PC-3 (cell line): ENCODE measurements at regions not wholly inside any gene's neighbourhood (a gene's known extent, or its start where the extent isn't known, plus 50 kb on each side); places are given as distances from the start of the nearest gene placed in this dataset.

Experiments used
- ATAC-seq: fragments of 200-7000 bp; cut with Tn5 transposase; 2 replicates; pipeline ENCODE4 v1.9.1; 2020; ENCODE audit warnings: mild to moderate bottlenecking, moderate library complexity
- BruUV-seq: library from RNA; stranded (reverse); fragments of 400-500 nt; replicated peaks from 2 replicates; lab custom pipeline; 2021; lab: Mats Ljungman, UMichigan
- CTCF ChIA-PET: fragments of 300-600 bp; sonication (Branson Sonifier 250); formaldehyde crosslinking; loops from one replicate; lab custom pipeline; 2022; ENCODE audit warnings: antibody characterized with exemption; lab: Charles Lee
- POLR2A ChIA-PET: fragments of 300-600 bp; sonication (Branson Sonifier 250); formaldehyde crosslinking; loops from one replicate; lab custom pipeline; 2022; ENCODE audit warnings: antibody characterized with exemption; ENCODE audit not compliant: unreplicated experiment; lab: Charles Lee
- DNase-seq: peaks from one replicate; pipeline ENCODE4 v3.0.0-alpha.2; 2015
- H2AFZ ChIP-seq: fragments of 300-600 bp; sonication (generic); 2 replicates; pipeline ENCODE4 v1.6.0; 2016; ENCODE audit warnings: antibody characterized with exemption, low read length
- H3F3A ChIP-seq: fragments of 300-600 bp; sonication (generic); one replicate; pipeline ENCODE4 v1.6.0; 2017; ENCODE audit warnings: antibody characterized with exemption, low read length, control low read depth, mild to moderate bottlenecking; ENCODE audit not compliant: unreplicated experiment
- H3K27ac ChIP-seq: fragments of 300-600 bp; sonication (generic); 2 replicates; pipeline ENCODE4 v1.5.1; 2016; ENCODE audit warnings: mild to moderate bottlenecking, low read length
- H3K27me3 ChIP-seq: fragments of 300-600 bp; sonication (generic); 2 replicates; pipeline ENCODE4 v1.6.1; 2016; ENCODE audit warnings: low read length, mixed read lengths
- H3K36me3 ChIP-seq: fragments of 300-600 bp; sonication (generic); 2 replicates; pipeline ENCODE4 v1.6.1; 2016; ENCODE audit warnings: low read depth, mixed run types, low read length, mixed read lengths
- H3K4me1 ChIP-seq: fragments of 300-600 bp; sonication (generic); 2 replicates; pipeline ENCODE4 v1.5.1; 2016; ENCODE audit warnings: low read length; ENCODE audit not compliant: insufficient read depth
- H3K4me2 ChIP-seq: fragments of 300-600 bp; sonication (generic); 2 replicates; pipeline ENCODE4 v1.6.0; 2016; ENCODE audit warnings: low read length
- H3K4me3 ChIP-seq: fragments of 300-600 bp; sonication (generic); 2 replicates; pipeline ENCODE4 v1.5.1; 2016; ENCODE audit warnings: mild to moderate bottlenecking, low read length, mixed read lengths
- H3K79me2 ChIP-seq: fragments of 300-600 bp; sonication (generic); 2 replicates; pipeline ENCODE4 v1.6.1; 2017; ENCODE audit warnings: low read length, mixed read lengths
- H3K9ac ChIP-seq: fragments of 300-600 bp; sonication (generic); 2 replicates; pipeline ENCODE4 v1.6.0; 2016; ENCODE audit warnings: mild to moderate bottlenecking, low read length
- H3K9me2 ChIP-seq: fragments of 300-600 bp; sonication (generic); replicated peaks from 2 replicates; pipeline ENCODE4 v1.6.1; 2016; ENCODE audit warnings: mixed run types, low read length, mixed read lengths
- H3K9me3 ChIP-seq: fragments of 300-600 bp; sonication (generic); 2 replicates; pipeline ENCODE4 v1.6.1; 2016; ENCODE audit warnings: low read length, mixed read lengths
- H4K20me1 ChIP-seq: fragments of 300-600 bp; sonication (generic); 2 replicates; pipeline ENCODE4 v1.6.1; 2016; ENCODE audit warnings: low read length, mixed read lengths
- CTCF ChIP-seq: fragments of 300-600 bp; sonication (generic); conservative IDR thresholded peaks from 2 replicates; pipeline ENCODE4 v1.5.1; 2017; ENCODE audit warnings: antibody characterized with exemption, low read depth, mild to moderate bottlenecking, low read length
- EZH2 ChIP-seq: fragments of 300-600 bp; sonication (generic); IDR thresholded peaks from one replicate; pipeline ENCODE4 v1.6.1; 2017; ENCODE audit warnings: antibody characterized with exemption, mild to moderate bottlenecking, low read length; ENCODE audit not compliant: unreplicated experiment
- EZH2phosphoT487 ChIP-seq: fragments of 300-600 bp; sonication (generic); IDR thresholded peaks from 2 replicates; pipeline ENCODE4 v1.6.1; 2018; ENCODE audit warnings: mild to moderate bottlenecking, antibody characterized with exemption, low read length, borderline replicate concordance
- intact Hi-C: fragments of 100-400 bp; cut with micrococcal nuclease; formaldehyde crosslinking; loops from 2 replicates; pipeline ENCODE4 v1.9.0; 2023

- Histone ChIP-seq H3K27me3 (no peaks in the 10 kb centered on the region), H3K9me3 (no peaks in the 10 kb centered on the region), H3K36me3 (no peaks in the 10 kb centered on the region), H3F3A (no peaks in the 10 kb centered on the region), H3K4me2 (no peak overlapping the region), H3K27ac (no peak overlapping the region), H3K79me2 (no peaks in the 10 kb centered on the region), H3K9me2 (no peaks in the 10 kb centered on the region), H4K20me1 (no peaks in the 10 kb centered on the region), H3K4me1 (0 out of 2 replicates have a peak, but pooled peaks cover 3% of the 10 kb centered on the region), H3K4me3 (no peak overlapping the region), H2AFZ (no peak overlapping the region), H3K9ac (no peak overlapping the region)
- TF ChIP-seq CTCF (no peak), EZH2phosphoT487 (no peak), EZH2 (no peak)
- ATAC-seq, result no peak
- POLR2A ChIA-PET, result no interaction called here
- DNase-seq, result no peak
- intact Hi-C loops, result no loop called here
- BruUV-seq, result no TSS peak
- CTCF ChIA-PET, result no interaction called here
Measured at GRCh38 chr14:38134416-38135030, 73.2 kb upstream of the SSTR1 start.

DNA sequence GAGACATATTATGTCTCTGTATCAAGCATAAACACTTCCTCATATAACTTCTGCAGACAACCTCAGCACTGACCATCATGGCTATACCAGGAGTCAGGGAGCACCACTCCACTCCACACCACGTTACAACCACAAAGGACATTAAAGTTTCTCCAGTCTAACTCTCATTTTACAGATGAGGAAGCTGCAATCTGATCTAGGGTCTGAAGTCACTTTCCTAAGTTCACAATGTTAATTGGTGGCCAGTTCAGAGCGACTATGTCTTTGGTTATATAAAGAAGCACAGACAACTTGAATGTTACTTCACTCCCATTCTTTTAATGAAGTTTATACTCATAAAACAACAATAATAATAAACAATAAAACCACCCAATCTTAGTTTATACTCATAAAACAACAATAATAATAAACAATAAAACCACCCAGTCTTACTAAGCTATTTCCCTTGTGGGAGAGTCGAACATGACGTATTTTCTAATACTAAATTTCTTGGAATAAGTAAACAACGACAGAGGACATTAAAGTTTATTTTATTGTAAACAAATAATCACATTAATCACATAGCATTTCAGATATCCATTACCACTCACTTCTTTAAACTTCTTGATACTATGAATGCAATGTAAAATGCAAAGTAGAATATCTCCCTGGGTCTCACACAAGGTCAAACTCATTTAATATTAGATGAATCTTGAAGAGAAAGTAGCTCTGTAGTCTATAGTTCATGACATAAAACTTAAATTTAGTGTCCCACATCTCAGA is 72.4 kb upstream of the SSTR1 start:
- Histone ChIP-seq H2AFZ (no peak overlapping the region), H3K27me3 (no peaks in the 10 kb centered on the region), H3K9me3 (no peaks in the 10 kb centered on the region), H3K4me3 (no peak overlapping the region), H3F3A (no peaks in the 10 kb centered on the region), H3K36me3 (no peaks in the 10 kb centered on the region), H3K9me2 (no peaks in the 10 kb centered on the region), H3K4me2 (no peak overlapping the region), H3K4me1 (0 out of 2 replicates have a peak, but pooled peaks cover 3% of the 10 kb centered on the region), H4K20me1 (no peaks in the 10 kb centered on the region), H3K79me2 (no peaks in the 10 kb centered on the region), H3K9ac (no peak overlapping the region), H3K27ac (no peak overlapping the region)
- ChIA-PET POLR2A (no interaction called here), CTCF (no interaction called here)
- no TSS peak for BruUV-seq
- no peak for TF ChIP-seq EZH2phosphoT487
- no peak for TF ChIP-seq CTCF
- no peak for TF ChIP-seq EZH2
- intact Hi-C loops, result no loop called here
- DNase-seq (no peak), ATAC-seq (no peak)

- POLR2A ChIA-PET, result no interaction called here
- DNase-seq (no peak), ATAC-seq (no peak)
- H3K9me2 ChIP-seq, result no peaks in the 10 kb centered on the region
- no peaks in the 10 kb centered on the region for H3K9me3 ChIP-seq
- no peak overlapping the region for H3K9ac ChIP-seq
- no peak for TF ChIP-seq EZH2
- TF ChIP-seq EZH2phosphoT487, result no peak
- TF ChIP-seq CTCF, result no peak
- 0 out of 2 replicates have a peak, but pooled peaks cover 3% of the 10 kb centered on the region for H3K4me1 ChIP-seq
- no peak overlapping the region for H2AFZ ChIP-seq
- no peaks in the 10 kb centered on the region for H3K36me3 ChIP-seq
- H3K4me2 ChIP-seq, result no peak overlapping the region
- intact Hi-C loops, result no loop called here
- CTCF ChIA-PET, result no interaction called here
- no peak overlapping the region for H3K27ac ChIP-seq
- H3K27me3 ChIP-seq, result no peaks in the 10 kb centered on the region
- H3K79me2 ChIP-seq, result no peaks in the 10 kb centered on the region
- BruUV-seq, result no TSS peak
- no peaks in the 10 kb centered on the region for H3F3A ChIP-seq
- no peaks in the 10 kb centered on the region for H4K20me1 ChIP-seq
- no peak overlapping the region for H3K4me3 ChIP-seq
Measured at GRCh38 chr14:38137005-38137404, 70.7 kb upstream of the SSTR1 start.
